ENCODE measurements at regions not wholly inside any gene's neighbourhood (a gene's known extent, or its start where the extent isn't known, plus 50 kb on each side); places are given as distances from the start of the nearest gene placed in this dataset.

- TF ChIP-seq CTCF (IDR thresholded peaks at IDR 0.05; ENCODE audit: low read depth, low read length) = no peak
- H3K27me3 ChIP-seq = no peaks in the 10 kb centered on the region
- H3K36me3 ChIP-seq = no peaks in the 10 kb centered on the region
- H3K4me1 ChIP-seq (ENCODE audit: low read depth) = peaks cover 17% of the 10 kb centered on the region
- DNase-seq (ENCODE audit: low read depth in 1 of 2, low spot score in 1 of 2) = no peak
- no peaks in the 10 kb centered on the region for H3K9me3 ChIP-seq (ENCODE audit: low read depth)
- peak overlapping the region; percentile 94 for H3K27ac ChIP-seq
- H3K4me3 ChIP-seq = no peak overlapping the region
Measured at GRCh38 chr11:69940246-69940610, 121.0 kb upstream of the FGF3 start.

- no peak for TF ChIP-seq CTCF (IDR thresholded peaks at IDR 0.05; ENCODE audit: low read depth, low read length)
- Histone ChIP-seq H3K4me3 (no peak overlapping the region), H3K36me3 (no peaks in the 10 kb centered on the region), H3K9me3 (ENCODE audit: low read depth) (no peaks in the 10 kb centered on the region), H3K27ac (no peak overlapping the region), H3K4me1 (ENCODE audit: low read depth) (peaks cover 17% of the 10 kb centered on the region), H3K27me3 (no peaks in the 10 kb centered on the region)
- DNase-seq (ENCODE audit: low read depth in 1 of 2, low spot score in 1 of 2) = no peak
Measured at GRCh38 chr11:69941546-69942332, 122.5 kb upstream of the FGF3 start.

- H3K4me3 ChIP-seq = no peak overlapping the region
- H3K27me3 ChIP-seq = no peaks in the 10 kb centered on the region
- no peaks in the 10 kb centered on the region for H3K36me3 ChIP-seq
- DNase-seq (ENCODE audit: low read depth in 1 of 2, low spot score in 1 of 2) = no peak
- no peak overlapping the region for H3K27ac ChIP-seq
- peaks cover 17% of the 10 kb centered on the region for H3K4me1 ChIP-seq (ENCODE audit: low read depth)
- TF ChIP-seq CTCF (IDR thresholded peaks at IDR 0.05; ENCODE audit: low read depth, low read length) = no peak
- no peaks in the 10 kb centered on the region for H3K9me3 ChIP-seq (ENCODE audit: low read depth)
Measured at GRCh38 chr11:69942333-69942820, 123.2 kb upstream of the FGF3 start.

- no peak overlapping the region for H3K27ac ChIP-seq
- H3K27me3 ChIP-seq = no peaks in the 10 kb centered on the region
- H3K4me3 ChIP-seq = no peak overlapping the region
- H3K36me3 ChIP-seq = no peaks in the 10 kb centered on the region
- no peak for DNase-seq (ENCODE audit: low read depth in 1 of 2, low spot score in 1 of 2)
- TF ChIP-seq CTCF (IDR thresholded peaks at IDR 0.05; ENCODE audit: low read depth, low read length) = peak; percentile 3
- H3K4me1 ChIP-seq (ENCODE audit: low read depth) = peaks cover 17% of the 10 kb centered on the region
- no peaks in the 10 kb centered on the region for H3K9me3 ChIP-seq (ENCODE audit: low read depth)
Measured at GRCh38 chr11:69943066-69943465, 123.8 kb upstream of the FGF3 start.

- peaks cover 17% of the 10 kb centered on the region for H3K4me1 ChIP-seq (ENCODE audit: low read depth)
- no peaks in the 10 kb centered on the region for H3K27me3 ChIP-seq
- no peak for DNase-seq (ENCODE audit: low read depth in 1 of 2, low spot score in 1 of 2)
- H3K4me3 ChIP-seq = no peak overlapping the region
- no peaks in the 10 kb centered on the region for H3K36me3 ChIP-seq
- H3K27ac ChIP-seq = no peak overlapping the region
- no peaks in the 10 kb centered on the region for H3K9me3 ChIP-seq (ENCODE audit: low read depth)
- TF ChIP-seq CTCF (IDR thresholded peaks at IDR 0.05; ENCODE audit: low read depth, low read length) = no peak
Measured at GRCh38 chr11:69943506-69943905, 124.3 kb upstream of the FGF3 start.
